HEK293 (cell line): ENCODE measurements at regions not wholly inside any gene's neighbourhood (a gene's known extent, or its start where the extent isn't known, plus 50 kb on each side); places are given as distances from the start of the nearest gene placed in this dataset.

Experiments
- CTCF ChIA-PET: fragments of 350-600 bp; formaldehyde crosslinking; extraction: SDS; loops from one replicate; lab custom pipeline; 2021; ENCODE audit warnings: antibody characterized with exemption; lab: Yijun Ruan, JAX
- POLR2A ChIA-PET: fragments of 300-600 bp; formaldehyde crosslinking; extraction: SDS; loops from one replicate; lab custom pipeline; 2020; ENCODE audit warnings: antibody characterized with exemption, inconsistent platforms; lab: Yijun Ruan, JAX
- H3K27ac ChIP-seq: fragments of 200-500 bp; sonication (Bioruptor generic); 2 replicates; pipeline ENCODE4 v1.5.1; 2014; ENCODE audit warnings: low read depth, low read length, control low read depth, inconsistent platforms; ENCODE audit errors: extremely low read depth
- H3K36me3 ChIP-seq, 2 experiments: fragments of 200-500 bp in 1 of 2; sonication (Bioruptor generic) in 1 of 2; 1 replicate in 1 of 2; 2 replicates in 1 of 2; pipeline ENCODE4 v1.5.1; 2014 to 2017; ENCODE audit warnings: inconsistent platforms in 2 of 2, low read length in 2 of 2; ENCODE audit not compliant: control insufficient read depth in 2 of 2, insufficient read depth in 1 of 2
- H3K4me1 ChIP-seq: fragments of 200-500 bp; sonication (Bioruptor generic); 2 replicates; pipeline ENCODE4 v1.5.1; 2014; ENCODE audit warnings: mild to moderate bottlenecking, low read length, inconsistent platforms; ENCODE audit not compliant: control insufficient read depth, insufficient read depth
- H3K4me3 ChIP-seq: 2 replicates; pipeline ENCODE4 v1.5.1; 2011; ENCODE audit warnings: low read depth, mild to moderate bottlenecking, control low read depth, low read length, moderate library complexity
- H3K9me3 ChIP-seq: fragments of 200-500 bp; sonication (Bioruptor generic); 2 replicates; pipeline ENCODE4 v1.5.1; 2014; ENCODE audit warnings: low read depth, low read length, inconsistent platforms; ENCODE audit not compliant: control insufficient read depth, insufficient read depth
- EGR2 ChIP-seq: fragments of 450-650 bp; formaldehyde crosslinking; IDR thresholded peaks from 2 replicates; pipeline ENCODE4 v1.5.1; 2016; ENCODE audit warnings: low read depth, missing biosample characterization, missing genetic modification characterization
- GFI1B ChIP-seq: fragments of 450-650 bp; formaldehyde crosslinking; IDR thresholded peaks from 2 replicates; pipeline ENCODE4 v1.5.1; 2016; ENCODE audit warnings: missing biosample characterization, missing genetic modification characterization
- SP7 ChIP-seq: fragments of 450-650 bp; formaldehyde crosslinking; IDR thresholded peaks from 2 replicates; pipeline ENCODE4 v1.5.1; 2016; ENCODE audit warnings: missing biosample characterization, missing genetic modification characterization
- ZEB2 ChIP-seq: fragments of 450-650 bp; formaldehyde crosslinking; IDR thresholded peaks from 2 replicates; pipeline ENCODE4 v1.5.1; 2016; ENCODE audit warnings: missing biosample characterization, missing genetic modification characterization
- ZNF174 ChIP-seq: fragments of 450-650 bp; formaldehyde crosslinking; IDR thresholded peaks from 2 replicates; pipeline ENCODE4 v1.5.0; 2017; ENCODE audit warnings: missing biosample characterization, mild to moderate bottlenecking, missing genetic modification characterization
- ZNF211 ChIP-seq: fragments of 450-650 bp; formaldehyde crosslinking; IDR thresholded peaks from 2 replicates; pipeline ENCODE4 v1.5.1; 2016; ENCODE audit warnings: low read depth, missing biosample characterization, missing genetic modification characterization
- ZNF266 ChIP-seq: fragments of 450-650 bp; formaldehyde crosslinking; IDR thresholded peaks from 2 replicates; pipeline ENCODE4 v1.5.1; 2016; ENCODE audit warnings: missing biosample characterization, missing genetic modification characterization, low read depth
- ZNF433 ChIP-seq: fragments of 450-650 bp; formaldehyde crosslinking; IDR thresholded peaks from 2 replicates; pipeline ENCODE4 v1.5.1; 2016; ENCODE audit warnings: missing biosample characterization, missing genetic modification characterization, low read depth
- ZNF501 ChIP-seq: fragments of 450-650 bp; formaldehyde crosslinking; IDR thresholded peaks from 2 replicates; pipeline ENCODE4 v1.5.1; 2016; ENCODE audit warnings: missing biosample characterization, missing genetic modification characterization
- ZNF510 ChIP-seq: fragments of 450-650 bp; formaldehyde crosslinking; IDR thresholded peaks from 2 replicates; pipeline ENCODE4 v1.5.1; 2018; ENCODE audit warnings: mild to moderate bottlenecking, missing genetic modification characterization, missing biosample characterization; ENCODE audit not compliant: insufficient replicate concordance
- ZNF658 ChIP-seq: fragments of 450-650 bp; formaldehyde crosslinking; IDR thresholded peaks from 2 replicates; pipeline ENCODE4; 2016; ENCODE audit warnings: missing biosample characterization, missing genetic modification characterization
- ZNF670 ChIP-seq: fragments of 450-650 bp; formaldehyde crosslinking; IDR thresholded peaks from 2 replicates; pipeline ENCODE4 v1.5.1; 2016; ENCODE audit warnings: missing biosample characterization, missing genetic modification characterization, low read depth
- TF ChIP-seq, protein P1 (sequence below): fragments of 450-650 bp; IDR thresholded peaks from 2 replicates; pipeline ENCODE4 v1.5.1; 2018; ENCODE audit warnings: missing biosample characterization, missing genetic modification characterization
- TF ChIP-seq, protein P2 (sequence below): fragments of 450-650 bp; formaldehyde crosslinking; IDR thresholded peaks from 2 replicates; pipeline ENCODE4 v1.5.1; 2016; ENCODE audit warnings: missing biosample characterization, missing genetic modification characterization
- TF ChIP-seq, protein P3 (sequence below): fragments of 450-650 bp; formaldehyde crosslinking; IDR thresholded peaks from 2 replicates; pipeline ENCODE4 v1.5.1; 2016; ENCODE audit warnings: missing biosample characterization, missing genetic modification characterization
- TF ChIP-seq, protein P4 (sequence below): fragments of 450-650 bp; formaldehyde crosslinking; IDR thresholded peaks from 2 replicates; pipeline ENCODE4 v1.5.1; 2017; ENCODE audit warnings: missing biosample characterization, missing genetic modification characterization
- TF ChIP-seq, protein P5 (sequence below): fragments of 450-650 bp; formaldehyde crosslinking; IDR thresholded peaks from 2 replicates; pipeline ENCODE4 v1.5.1; 2016; ENCODE audit warnings: missing biosample characterization, missing genetic modification characterization

DNA sequence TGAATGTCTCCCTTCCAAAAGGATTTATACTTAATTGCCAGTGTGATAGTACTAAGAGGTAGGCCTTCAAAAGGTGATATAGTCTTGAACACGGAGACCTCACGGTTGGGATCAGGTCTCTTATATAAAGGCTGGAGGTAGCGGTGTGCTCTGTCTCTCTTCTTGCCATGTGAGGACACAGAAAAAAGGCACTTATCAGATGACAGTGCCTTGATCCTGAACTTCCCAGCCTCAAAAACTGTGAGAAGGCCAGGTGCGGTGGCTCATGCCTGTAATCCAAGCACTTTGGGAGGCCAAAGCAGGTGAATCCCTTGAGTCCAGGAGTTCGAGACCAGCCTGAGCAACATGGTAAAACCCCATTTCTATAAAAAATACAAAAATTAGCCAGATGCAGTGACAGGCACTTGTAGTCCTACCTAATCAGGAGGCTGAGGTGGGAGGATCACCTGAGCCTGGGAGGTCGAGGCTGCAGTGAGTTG, 108.9 kb upstream of the TOP3B start:
- ChIA-PET POLR2A (no interaction called here), CTCF (interaction anchor here (1.0 kb wide), 1 partner anchor 34 kb away, joined by 4 read pairs; no protein-coding TSS in a partner anchor)
- TF ChIP-seq, protein P1, sequence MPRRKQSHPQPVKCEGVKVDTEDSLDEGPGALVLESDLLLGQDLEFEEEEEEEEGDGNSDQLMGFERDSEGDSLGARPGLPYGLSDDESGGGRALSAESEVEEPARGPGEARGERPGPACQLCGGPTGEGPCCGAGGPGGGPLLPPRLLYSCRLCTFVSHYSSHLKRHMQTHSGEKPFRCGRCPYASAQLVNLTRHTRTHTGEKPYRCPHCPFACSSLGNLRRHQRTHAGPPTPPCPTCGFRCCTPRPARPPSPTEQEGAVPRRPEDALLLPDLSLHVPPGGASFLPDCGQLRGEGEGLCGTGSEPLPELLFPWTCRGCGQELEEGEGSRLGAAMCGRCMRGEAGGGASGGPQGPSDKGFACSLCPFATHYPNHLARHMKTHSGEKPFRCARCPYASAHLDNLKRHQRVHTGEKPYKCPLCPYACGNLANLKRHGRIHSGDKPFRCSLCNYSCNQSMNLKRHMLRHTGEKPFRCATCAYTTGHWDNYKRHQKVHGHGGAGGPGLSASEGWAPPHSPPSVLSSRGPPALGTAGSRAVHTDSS: no peak
- TF ChIP-seq ZNF501 (tag by site-specific recombination) (no peak), ZNF266 (tag by site-specific recombination) (no peak), ZNF174 (tag by site-specific recombination) (no peak), ZNF433 (no peak), ZEB2 (tag by site-specific recombination) (no peak), ZNF510 (tag by site-specific recombination) (no peak), SP7 (tag by site-specific recombination) (no peak), ZNF670 (tag by site-specific recombination) (no peak), EGR2 (no peak), ZNF211 (tag by site-specific recombination) (no peak), GFI1B (tag by site-specific recombination) (no peak), ZNF658 (no peak)
- TF ChIP-seq, protein P2, sequence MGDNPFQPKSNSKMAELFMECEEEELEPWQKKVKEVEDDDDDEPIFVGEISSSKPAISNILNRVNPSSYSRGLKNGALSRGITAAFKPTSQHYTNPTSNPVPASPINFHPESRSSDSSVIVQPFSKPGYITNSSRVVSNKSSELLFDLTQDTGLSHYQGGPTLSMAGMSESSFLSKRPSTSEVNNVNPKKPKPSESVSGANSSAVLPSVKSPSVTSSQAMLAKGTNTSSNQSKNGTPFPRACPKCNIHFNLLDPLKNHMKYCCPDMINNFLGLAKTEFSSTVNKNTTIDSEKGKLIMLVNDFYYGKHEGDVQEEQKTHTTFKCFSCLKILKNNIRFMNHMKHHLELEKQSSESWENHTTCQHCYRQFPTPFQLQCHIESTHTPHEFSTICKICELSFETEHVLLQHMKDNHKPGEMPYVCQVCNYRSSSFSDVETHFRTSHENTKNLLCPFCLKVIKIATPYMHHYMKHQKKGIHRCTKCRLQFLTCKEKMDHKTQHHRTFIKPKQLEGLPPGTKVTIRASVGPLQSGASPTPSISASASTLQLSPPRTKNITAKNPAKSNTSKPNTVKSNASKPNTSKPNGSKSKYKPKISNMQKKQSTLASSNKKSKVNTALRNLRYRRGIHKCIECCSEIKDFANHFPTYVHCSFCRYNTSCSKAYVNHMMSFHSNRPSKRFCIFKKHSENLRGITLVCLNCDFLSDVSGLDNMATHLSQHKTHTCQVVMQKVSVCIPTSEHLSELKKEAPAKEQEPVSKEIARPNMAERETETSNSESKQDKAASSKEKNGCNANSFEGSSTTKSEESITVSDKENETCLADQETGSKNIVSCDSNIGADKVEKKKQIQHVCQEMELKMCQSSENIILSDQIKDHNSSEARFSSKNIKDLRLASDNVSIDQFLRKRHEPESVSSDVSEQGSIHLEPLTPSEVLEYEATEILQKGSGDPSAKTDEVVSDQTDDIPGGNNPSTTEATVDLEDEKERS (tag by site-specific recombination): no peak
- TF ChIP-seq, protein P3, sequence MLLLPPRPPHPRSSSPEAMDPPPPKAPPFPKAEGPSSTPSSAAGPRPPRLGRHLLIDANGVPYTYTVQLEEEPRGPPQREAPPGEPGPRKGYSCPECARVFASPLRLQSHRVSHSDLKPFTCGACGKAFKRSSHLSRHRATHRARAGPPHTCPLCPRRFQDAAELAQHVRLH: no peak
- TF ChIP-seq, protein P4, sequence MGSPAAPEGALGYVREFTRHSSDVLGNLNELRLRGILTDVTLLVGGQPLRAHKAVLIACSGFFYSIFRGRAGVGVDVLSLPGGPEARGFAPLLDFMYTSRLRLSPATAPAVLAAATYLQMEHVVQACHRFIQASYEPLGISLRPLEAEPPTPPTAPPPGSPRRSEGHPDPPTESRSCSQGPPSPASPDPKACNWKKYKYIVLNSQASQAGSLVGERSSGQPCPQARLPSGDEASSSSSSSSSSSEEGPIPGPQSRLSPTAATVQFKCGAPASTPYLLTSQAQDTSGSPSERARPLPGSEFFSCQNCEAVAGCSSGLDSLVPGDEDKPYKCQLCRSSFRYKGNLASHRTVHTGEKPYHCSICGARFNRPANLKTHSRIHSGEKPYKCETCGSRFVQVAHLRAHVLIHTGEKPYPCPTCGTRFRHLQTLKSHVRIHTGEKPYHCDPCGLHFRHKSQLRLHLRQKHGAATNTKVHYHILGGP: no peak
- TF ChIP-seq, protein P5, sequence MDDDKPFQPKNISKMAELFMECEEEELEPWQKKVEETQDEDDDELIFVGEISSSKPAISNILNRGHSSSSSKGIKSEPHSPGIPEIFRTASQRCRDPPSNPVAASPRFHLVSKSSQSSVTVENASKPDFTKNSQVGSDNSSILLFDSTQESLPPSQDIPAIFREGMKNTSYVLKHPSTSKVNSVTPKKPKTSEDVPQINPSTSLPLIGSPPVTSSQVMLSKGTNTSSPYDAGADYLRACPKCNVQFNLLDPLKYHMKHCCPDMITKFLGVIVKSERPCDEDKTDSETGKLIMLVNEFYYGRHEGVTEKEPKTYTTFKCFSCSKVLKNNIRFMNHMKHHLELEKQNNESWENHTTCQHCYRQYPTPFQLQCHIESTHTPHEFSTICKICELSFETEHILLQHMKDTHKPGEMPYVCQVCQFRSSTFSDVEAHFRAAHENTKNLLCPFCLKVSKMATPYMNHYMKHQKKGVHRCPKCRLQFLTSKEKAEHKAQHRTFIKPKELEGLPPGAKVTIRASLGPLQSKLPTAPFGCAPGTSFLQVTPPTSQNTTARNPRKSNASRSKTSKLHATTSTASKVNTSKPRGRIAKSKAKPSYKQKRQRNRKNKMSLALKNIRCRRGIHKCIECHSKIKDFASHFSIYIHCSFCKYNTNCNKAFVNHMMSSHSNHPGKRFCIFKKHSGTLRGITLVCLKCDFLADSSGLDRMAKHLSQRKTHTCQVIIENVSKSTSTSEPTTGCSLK (tag by site-specific recombination): no peak
- H3K36me3 ChIP-seq: no peaks in the 10 kb centered on the region
- H3K4me3 ChIP-seq: no peak overlapping the region
- H3K9me3 ChIP-seq: no peaks in the 10 kb centered on the region
- no peaks in the 10 kb centered on the region for H3K4me1 ChIP-seq
- H3K27ac ChIP-seq: no peak overlapping the region
